OCI-LY7 (cell line): ENCODE measurements at regions not wholly inside any gene's neighbourhood (a gene's known extent, or its start where the extent isn't known, plus 50 kb on each side); places are given as distances from the start of the nearest gene placed in this dataset.

Experiments used
- BruUV-seq: library from RNA; stranded (reverse); fragments of 400-500 nt; replicated peaks from 2 replicates; lab custom pipeline; 2021; lab: Mats Ljungman, UMichigan
- CTCF ChIA-PET: fragments of 300-600 bp; sonication (Branson Sonifier 250); formaldehyde crosslinking; loops from one replicate; lab custom pipeline; 2022; ENCODE audit warnings: antibody characterized with exemption; ENCODE audit not compliant: unreplicated experiment; lab: Charles Lee
- POLR2A ChIA-PET: fragments of 300-600 bp; sonication (Branson Sonifier 250); formaldehyde crosslinking; loops from one replicate; lab custom pipeline; 2022; ENCODE audit warnings: antibody characterized with exemption; lab: Charles Lee
- DNase-seq: peaks from one replicate; pipeline ENCODE4 v3.0.0-alpha.2; 2015; ENCODE audit warnings: low spot score
- H2AFZ ChIP-seq: fragments of 200-600 bp; sonication (generic), shearing (Covaris generic); 2 replicates; pipeline ENCODE4 v1.6.1; 2014; ENCODE audit warnings: mild to moderate bottlenecking, antibody characterized with exemption, low read length, moderate library complexity
- H3K27ac ChIP-seq: fragments of 200-600 bp; sonication (generic); 2 replicates; pipeline ENCODE4 v1.5.1; 2014; ENCODE audit warnings: mixed run types, low read depth, mild to moderate bottlenecking, moderate library complexity, low read length, inconsistent platforms; ENCODE audit not compliant: poor library complexity, severe bottlenecking
- H3K36me3 ChIP-seq: fragments of 200-600 bp; sonication (generic); 2 replicates; pipeline ENCODE4 v1.6.1; 2014; ENCODE audit warnings: mild to moderate bottlenecking, antibody characterized with exemption, low read length, moderate library complexity, mixed read lengths; ENCODE audit not compliant: insufficient read depth
- H3K4me1 ChIP-seq: fragments of 200-600 bp; sonication (generic); 2 replicates; pipeline ENCODE4 v1.5.1; 2014; ENCODE audit warnings: mild to moderate bottlenecking, low read length; ENCODE audit not compliant: insufficient read depth, poor library complexity, severe bottlenecking
- H3K4me2 ChIP-seq: fragments of 200-600 bp; sonication (generic); 2 replicates; pipeline ENCODE4 v1.6.1; 2014; ENCODE audit warnings: mild to moderate bottlenecking, low read length
- H3K4me3 ChIP-seq: fragments of 200-600 bp; sonication (generic); 2 replicates; pipeline ENCODE4 v1.5.1; 2014; ENCODE audit warnings: mild to moderate bottlenecking, low read depth, low read length; ENCODE audit not compliant: poor library complexity, severe bottlenecking
- H3K79me2 ChIP-seq: fragments of 200-600 bp; sonication (generic); 2 replicates; pipeline ENCODE4 v1.6.1; 2016; ENCODE audit warnings: low read depth, mild to moderate bottlenecking, low read length, moderate library complexity, mixed read lengths; ENCODE audit not compliant: insufficient read depth
- H3K9me2 ChIP-seq: fragments of 200-600 bp; sonication (generic); 2 replicates; pipeline ENCODE4 v1.6.1; 2016; ENCODE audit warnings: mild to moderate bottlenecking, low read length, mixed read lengths; ENCODE audit not compliant: insufficient read depth
- H3K9me3 ChIP-seq: fragments of 200-600 bp; sonication (generic); 2 replicates; pipeline ENCODE4 v1.6.1; 2014; ENCODE audit warnings: mild to moderate bottlenecking, mixed run types, low read length, mixed read lengths
- H4K20me1 ChIP-seq: fragments of 200-600 bp; sonication (generic); 2 replicates; pipeline ENCODE4 v1.6.1; 2014; ENCODE audit warnings: mild to moderate bottlenecking, antibody characterized with exemption, low read length, moderate library complexity, mixed read lengths; ENCODE audit not compliant: insufficient read depth
- EZH2phosphoT487 ChIP-seq: fragments of 200-600 bp; sonication (generic); IDR thresholded peaks from 2 replicates; pipeline ENCODE4 v1.6.1; 2018; ENCODE audit warnings: low read depth, borderline replicate concordance, mild to moderate bottlenecking, mixed run types, antibody characterized with exemption, low read length, moderate library complexity, mixed read lengths
- intact Hi-C: fragments of 100-400 bp; cut with micrococcal nuclease; formaldehyde crosslinking; loops from one replicate; pipeline ENCODE4 v1.10.0; 2022; ENCODE audit not compliant: unreplicated experiment
- TF ChIP-seq, protein P1 (sequence below): fragments of 200-600 bp; sonication (generic); conservative IDR thresholded peaks from 2 replicates; pipeline ENCODE4 v1.5.1; 2014; ENCODE audit warnings: mild to moderate bottlenecking, antibody characterized with exemption, low read length, moderate library complexity, mixed read lengths

GRCh38 chr2:184410160-184410559, 188.2 kb upstream of the ZNF804A start:
- Histone ChIP-seq H3K36me3 (no peaks in the 10 kb centered on the region; the same call in 1 of the 2 replicates), H3K9me2 (no peaks in the 10 kb centered on the region), H3K4me1 (no peaks in the 10 kb centered on the region), H2AFZ (0 out of 2 replicates have a peak overlapping the region, but pooled peaks have one; percentile 17), H3K27ac (no peak overlapping the region), H3K9me3 (peaks cover 18% of the 10 kb centered on the region), H3K4me3 (no peak overlapping the region), H4K20me1 (no peaks in the 10 kb centered on the region), H3K4me2 (no peak overlapping the region), H3K79me2 (no peaks in the 10 kb centered on the region)
- TF ChIP-seq, protein P1, sequence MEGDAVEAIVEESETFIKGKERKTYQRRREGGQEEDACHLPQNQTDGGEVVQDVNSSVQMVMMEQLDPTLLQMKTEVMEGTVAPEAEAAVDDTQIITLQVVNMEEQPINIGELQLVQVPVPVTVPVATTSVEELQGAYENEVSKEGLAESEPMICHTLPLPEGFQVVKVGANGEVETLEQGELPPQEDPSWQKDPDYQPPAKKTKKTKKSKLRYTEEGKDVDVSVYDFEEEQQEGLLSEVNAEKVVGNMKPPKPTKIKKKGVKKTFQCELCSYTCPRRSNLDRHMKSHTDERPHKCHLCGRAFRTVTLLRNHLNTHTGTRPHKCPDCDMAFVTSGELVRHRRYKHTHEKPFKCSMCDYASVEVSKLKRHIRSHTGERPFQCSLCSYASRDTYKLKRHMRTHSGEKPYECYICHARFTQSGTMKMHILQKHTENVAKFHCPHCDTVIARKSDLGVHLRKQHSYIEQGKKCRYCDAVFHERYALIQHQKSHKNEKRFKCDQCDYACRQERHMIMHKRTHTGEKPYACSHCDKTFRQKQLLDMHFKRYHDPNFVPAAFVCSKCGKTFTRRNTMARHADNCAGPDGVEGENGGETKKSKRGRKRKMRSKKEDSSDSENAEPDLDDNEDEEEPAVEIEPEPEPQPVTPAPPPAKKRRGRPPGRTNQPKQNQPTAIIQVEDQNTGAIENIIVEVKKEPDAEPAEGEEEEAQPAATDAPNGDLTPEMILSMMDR: no peak
- no peak for TF ChIP-seq EZH2phosphoT487
- no peak for DNase-seq
- CTCF ChIA-PET: no interaction called here
- intact Hi-C loops: no loop called here
- POLR2A ChIA-PET: interaction anchor here (0.5 to 2.2 kb wide), 5 partner anchors 15 to 1262 kb away, joined by 3 to 5 read pairs (median 4); no protein-coding TSS in a partner anchor
- no TSS peak for BruUV-seq

DNA sequence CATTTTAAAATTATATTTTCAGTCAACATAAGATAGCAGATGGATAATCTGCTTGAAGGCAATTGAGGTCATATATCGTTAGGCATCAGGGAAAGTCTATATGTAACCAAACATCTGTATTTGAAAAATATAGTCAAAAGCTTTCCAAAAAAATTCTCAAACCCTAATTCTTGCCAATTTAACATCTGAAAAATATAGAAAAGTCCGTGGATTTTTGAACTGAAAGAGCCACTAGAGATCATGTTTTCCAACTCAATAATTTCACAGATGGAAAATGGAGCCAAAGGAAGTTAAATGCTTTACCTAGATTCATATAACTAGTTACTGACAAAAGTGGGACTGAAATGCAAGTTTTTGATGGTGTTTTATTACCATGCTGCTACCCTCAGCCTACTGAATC, 185.1 kb upstream of the ZNF804A start:
- ChIA-PET CTCF (no interaction called here), POLR2A (interaction anchor here (0.7 to 1.0 kb wide), 2 partner anchors 10 to 370 kb away, joined by 3 to 4 read pairs; no protein-coding TSS in a partner anchor)
- Histone ChIP-seq H3K4me3 (no peak overlapping the region), H3K36me3 (no peaks in the 10 kb centered on the region), H3K79me2 (no peaks in the 10 kb centered on the region), H2AFZ (no peak overlapping the region), H3K4me1 (no peaks in the 10 kb centered on the region), H3K9me2 (no peaks in the 10 kb centered on the region), H3K27ac (no peak overlapping the region), H4K20me1 (no peaks in the 10 kb centered on the region), H3K4me2 (no peak overlapping the region), H3K9me3 (peaks cover 2% of the 10 kb centered on the region; the same call in 1 of the 2 replicates)
- TF ChIP-seq, protein P1: no peak
- no peak for TF ChIP-seq EZH2phosphoT487
- DNase-seq: no peak
- no TSS peak for BruUV-seq
- intact Hi-C loops: no loop called here

- no TSS peak for BruUV-seq
These were observed 184.6 kb upstream of the ZNF804A start for GRCh38 chr2:184413671-184414229.

More at GRCh38 chr2:184413671-184414229, 184.6 kb upstream of the ZNF804A start:
- no peak for DNase-seq
- H2AFZ ChIP-seq: no peak overlapping the region
- H3K4me3 ChIP-seq: no peak overlapping the region
- H3K4me2 ChIP-seq: no peak overlapping the region
- TF ChIP-seq, protein P1: no peak
- TF ChIP-seq EZH2phosphoT487: no peak
- H4K20me1 ChIP-seq: no peaks in the 10 kb centered on the region
- H3K27ac ChIP-seq: no peak overlapping the region
- H3K79me2 ChIP-seq: no peaks in the 10 kb centered on the region
- H3K4me1 ChIP-seq: no peaks in the 10 kb centered on the region
- intact Hi-C loops: no loop called here
- ChIA-PET POLR2A (interaction anchor here (1.0 kb wide), 1 partner anchor 11 kb away, joined by 3 read pairs; no protein-coding TSS in a partner anchor), CTCF (no interaction called here)
- H3K9me2 ChIP-seq: no peaks in the 10 kb centered on the region
- no peaks in the 10 kb centered on the region for H3K36me3 ChIP-seq
- H3K9me3 ChIP-seq: no peaks in the 10 kb centered on the region
